H9 (cell line): ENCODE measurements at regions not wholly inside any gene's neighbourhood (a gene's known extent, or its start where the extent isn't known, plus 50 kb on each side); places are given as distances from the start of the nearest gene placed in this dataset.

ENCODE experiments used
- DNase-seq: peaks from one replicate; pipeline ENCODE4 v3.0.0-alpha.2; 2017
- H2AFZ ChIP-seq: one replicate; pipeline ENCODE4 v1.6.1; 2013; ENCODE audit warnings: mild to moderate bottlenecking, low read length, control low read depth, moderate library complexity
- H2AK5ac ChIP-seq: 2 replicates; pipeline ENCODE4 v1.6.1; 2013; ENCODE audit warnings: low read length, control low read depth, mixed read lengths; ENCODE audit not compliant: insufficient read length
- H2BK120ac ChIP-seq: one replicate; pipeline ENCODE4 v1.6.1; 2013; ENCODE audit warnings: low read depth, mild to moderate bottlenecking, low read length, control low read depth, inconsistent platforms; ENCODE audit not compliant: poor library complexity, severe bottlenecking
- H2BK12ac ChIP-seq: 2 replicates; pipeline ENCODE4 v1.6.1; 2013; ENCODE audit warnings: low read length, control low read depth, mixed read lengths, low read depth; ENCODE audit not compliant: insufficient read length
- H2BK15ac ChIP-seq: 2 replicates; pipeline ENCODE4 v1.6.1; 2013; ENCODE audit warnings: low read depth, low read length, control low read depth
- H2BK20ac ChIP-seq: one replicate; pipeline ENCODE4 v1.6.1; 2013; ENCODE audit warnings: low read depth, mild to moderate bottlenecking, low read length, control low read depth, inconsistent platforms; ENCODE audit not compliant: poor library complexity, severe bottlenecking
- H2BK5ac ChIP-seq: 2 replicates; pipeline ENCODE4 v1.6.1; 2013; ENCODE audit warnings: low read length, control low read depth, mixed read lengths; ENCODE audit not compliant: insufficient read length
- H3K14ac ChIP-seq: 2 replicates; pipeline ENCODE4 v1.6.1; 2013; ENCODE audit warnings: low read length, control low read depth; ENCODE audit not compliant: insufficient read depth
- H3K18ac ChIP-seq: 2 replicates; pipeline ENCODE4 v1.6.1; 2013; ENCODE audit warnings: low read depth, mild to moderate bottlenecking, mixed read lengths, low read length, control low read depth; ENCODE audit not compliant: insufficient read length
- H3K23ac ChIP-seq: 2 replicates; pipeline ENCODE4 v1.6.1; 2013; ENCODE audit warnings: low read length, control low read depth, mixed read lengths, low read depth; ENCODE audit not compliant: insufficient read length
- H3K23me2 ChIP-seq: 2 replicates; pipeline ENCODE4 v1.6.1; 2013; ENCODE audit warnings: low read depth, mild to moderate bottlenecking, mixed read lengths, low read length, control low read depth; ENCODE audit not compliant: insufficient read length, poor library complexity, severe bottlenecking
- H3K27ac ChIP-seq: 2 replicates; pipeline ENCODE4 v1.5.1; 2013; ENCODE audit warnings: low read length, control low read depth, mixed read lengths, low read depth; ENCODE audit not compliant: insufficient read length
- H3K27me3 ChIP-seq: 2 replicates; pipeline ENCODE4 v1.6.1; 2013; ENCODE audit warnings: low read length, control low read depth, inconsistent platforms; ENCODE audit not compliant: insufficient read depth
- H3K4ac ChIP-seq: 2 replicates; pipeline ENCODE4 v1.6.1; 2013; ENCODE audit warnings: low read depth, mild to moderate bottlenecking, control low read depth, inconsistent platforms, low read length, moderate library complexity
- H3K4me1 ChIP-seq: 2 replicates; pipeline ENCODE4 v1.6.1; 2013; ENCODE audit warnings: low read length, control low read depth, inconsistent platforms; ENCODE audit not compliant: insufficient read depth
- H3K4me2 ChIP-seq: 2 replicates; pipeline ENCODE4 v1.6.1; 2013; ENCODE audit warnings: low read length, control low read depth, mixed read lengths; ENCODE audit not compliant: insufficient read length, insufficient read depth
- H3K56ac ChIP-seq: 2 replicates; pipeline ENCODE4 v1.6.1; 2013; ENCODE audit warnings: low read depth, mild to moderate bottlenecking, mixed read lengths, low read length, control low read depth; ENCODE audit not compliant: insufficient read length
- H3K79me1 ChIP-seq: 2 replicates; pipeline ENCODE4 v1.6.1; 2013; ENCODE audit warnings: low read depth, mild to moderate bottlenecking, moderate library complexity, low read length, control low read depth, inconsistent platforms; ENCODE audit not compliant: insufficient read depth, poor library complexity, severe bottlenecking
- H3K79me2 ChIP-seq: 2 replicates; pipeline ENCODE4 v1.6.1; 2013; ENCODE audit warnings: low read length, control low read depth, inconsistent platforms; ENCODE audit not compliant: insufficient read depth
- H3K9ac ChIP-seq: 2 replicates; pipeline ENCODE4 v1.6.1; 2013; ENCODE audit warnings: low read length, control low read depth, mixed read lengths; ENCODE audit not compliant: insufficient read length; ENCODE audit errors: extremely low read depth
- H3K9me3 ChIP-seq: one replicate; pipeline ENCODE4 v1.6.1; 2013; ENCODE audit warnings: low read depth, low read length, inconsistent platforms; ENCODE audit not compliant: control insufficient read depth
- H3T11ph ChIP-seq: one replicate; pipeline ENCODE4 v1.6.1; 2013; ENCODE audit warnings: mild to moderate bottlenecking, low read length, control low read depth, inconsistent platforms
- H4K20me1 ChIP-seq: one replicate; pipeline ENCODE4 v1.6.1; 2013; ENCODE audit not compliant: control insufficient read depth, insufficient read length, insufficient read depth
- H4K5ac ChIP-seq: 2 replicates; pipeline ENCODE4 v1.6.1; 2013; ENCODE audit warnings: low read depth, mild to moderate bottlenecking, mixed read lengths, low read length, control low read depth; ENCODE audit not compliant: insufficient read length
- H4K8ac ChIP-seq: replicated peaks from 2 replicates; pipeline ENCODE4 v1.6.1; 2013; ENCODE audit warnings: low read length, control low read depth, mixed read lengths, low read depth; ENCODE audit not compliant: insufficient read length
- H4K91ac ChIP-seq: 2 replicates; pipeline ENCODE4 v1.6.1; 2013; ENCODE audit warnings: low read depth, mild to moderate bottlenecking, moderate library complexity, mixed read lengths, low read length, control low read depth; ENCODE audit not compliant: insufficient read length
- H3K27ac Mint-ChIP-seq, 3 experiments: 2 replicates in 2 of 3; 3 replicates in 1 of 3; pipeline ENCODE4 v1.8.0; 2020 to 2021; ENCODE audit warnings: mixed read lengths in 3 of 3, mild to moderate bottlenecking in 1 of 3, moderate library complexity in 1 of 3
- H3K27me3 Mint-ChIP-seq: 2 replicates; pipeline ENCODE4 v1.8.0; 2021; ENCODE audit warnings: low read depth, mild to moderate bottlenecking, moderate library complexity, mixed read lengths
- H3K36me3 Mint-ChIP-seq, 3 experiments: 2 replicates in 2 of 3; 3 replicates in 1 of 3; pipeline ENCODE4 v1.8.0; 2020 to 2021; ENCODE audit warnings: low read depth in 3 of 3, mixed read lengths in 3 of 3; ENCODE audit not compliant: insufficient read depth in 1 of 3
- H3K4me1 Mint-ChIP-seq, 2 experiments: 2 replicates each; pipeline ENCODE4 v1.8.0; 2020; ENCODE audit warnings: mixed read lengths in 2 of 2
- H3K4me3 Mint-ChIP-seq, 2 experiments: 2 replicates in 1 of 2; 3 replicates in 1 of 2; pipeline ENCODE4 v1.8.0; 2020 to 2021; ENCODE audit warnings: mild to moderate bottlenecking in 2 of 2, mixed read lengths in 2 of 2, moderate library complexity in 1 of 2
- H3K9me3 Mint-ChIP-seq, 2 experiments: 2 replicates in 1 of 2; 3 replicates in 1 of 2; pipeline ENCODE4 v1.8.0; 2020; ENCODE audit warnings: mild to moderate bottlenecking in 2 of 2, mixed read lengths in 2 of 2, moderate library complexity in 1 of 2
- WGBS: extraction: QIAGEN DNeasy Blood & Tissue Kit; methylation state at CpG from one replicate; pipeline ENCODE4 v1.1.7; 2013; ENCODE audit warnings: missing lambda C conversion rate, low lambda C conversion rate, mixed read lengths; ENCODE audit not compliant: insufficient read length; ENCODE audit errors: extremely low coverage; 5-methylcytosine and 5-hydroxymethylcytosine counted together
- TF ChIP-seq, protein P1 (sequence below): fragments of 200-600 bp; sonication (generic); conservative IDR thresholded peaks from 3 replicates; pipeline ENCODE4 v1.8.0; 2021; ENCODE audit warnings: antibody characterized with exemption, mild to moderate bottlenecking

- TF ChIP-seq, protein P1, sequence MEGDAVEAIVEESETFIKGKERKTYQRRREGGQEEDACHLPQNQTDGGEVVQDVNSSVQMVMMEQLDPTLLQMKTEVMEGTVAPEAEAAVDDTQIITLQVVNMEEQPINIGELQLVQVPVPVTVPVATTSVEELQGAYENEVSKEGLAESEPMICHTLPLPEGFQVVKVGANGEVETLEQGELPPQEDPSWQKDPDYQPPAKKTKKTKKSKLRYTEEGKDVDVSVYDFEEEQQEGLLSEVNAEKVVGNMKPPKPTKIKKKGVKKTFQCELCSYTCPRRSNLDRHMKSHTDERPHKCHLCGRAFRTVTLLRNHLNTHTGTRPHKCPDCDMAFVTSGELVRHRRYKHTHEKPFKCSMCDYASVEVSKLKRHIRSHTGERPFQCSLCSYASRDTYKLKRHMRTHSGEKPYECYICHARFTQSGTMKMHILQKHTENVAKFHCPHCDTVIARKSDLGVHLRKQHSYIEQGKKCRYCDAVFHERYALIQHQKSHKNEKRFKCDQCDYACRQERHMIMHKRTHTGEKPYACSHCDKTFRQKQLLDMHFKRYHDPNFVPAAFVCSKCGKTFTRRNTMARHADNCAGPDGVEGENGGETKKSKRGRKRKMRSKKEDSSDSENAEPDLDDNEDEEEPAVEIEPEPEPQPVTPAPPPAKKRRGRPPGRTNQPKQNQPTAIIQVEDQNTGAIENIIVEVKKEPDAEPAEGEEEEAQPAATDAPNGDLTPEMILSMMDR, result peak; percentile 81
- Histone ChIP-seq H3K4me2 (no peak overlapping the region), H4K20me1 (no peaks in the 10 kb centered on the region), H3K4ac (no peak overlapping the region), H3K9me3 (no peaks in the 10 kb centered on the region), H3K23ac (no peak overlapping the region), H3K27ac (no peak overlapping the region), H3K23me2 (no peaks in the 10 kb centered on the region), H2AK5ac (no peak overlapping the region), H3K18ac (no peak overlapping the region), H3K27me3 (no peaks in the 10 kb centered on the region), H2BK5ac (no peak overlapping the region), H3K79me1 (no peaks in the 10 kb centered on the region), H2AFZ (no peak overlapping the region), H2BK12ac (no peak overlapping the region), H4K91ac (no peak overlapping the region), H2BK15ac (no peak overlapping the region), H2BK120ac (no peak overlapping the region), H3K4me1 (no peaks in the 10 kb centered on the region), H3T11ph (no peak overlapping the region), H4K5ac (no peak overlapping the region), H2BK20ac (no peak overlapping the region), H3K14ac (no peak overlapping the region), H3K9ac (no peak overlapping the region), H4K8ac (no peak overlapping the region), H3K56ac (no peak overlapping the region), H3K79me2 (no peaks in the 10 kb centered on the region)
- DNase-seq, result peak; percentile 73
- H3K36me3 Mint-ChIP-seq, result no peaks in the 10 kb centered on the region
- no peak overlapping the region for H3K27ac Mint-ChIP-seq
- no peak overlapping the region for H3K4me3 Mint-ChIP-seq
- no CpG with 5 or more reads among the region's 4 CpGs for WGBS
- H3K9me3 Mint-ChIP-seq, result no peaks in the 10 kb centered on the region
- H3K4me1 Mint-ChIP-seq, result peaks cover 0 to 4% of the 10 kb centered on the region in 2 experiments; a peak in 1 of 4 replicates
- H3K27me3 Mint-ChIP-seq, result no peaks in the 10 kb centered on the region
Observed at GRCh38 chr5:110865400-110866094, 126.7 kb downstream of the SLC25A46 start.
